Right lobe of liver (tissue), 4 donors: ENCODE measurements at regions not wholly inside any gene's neighbourhood (a gene's known extent, or its start where the extent isn't known, plus 50 kb on each side); places are given as distances from the start of the nearest gene placed in this dataset.

Experiments used
- POLR2A ChIP-seq: fragments of 450-650 bp; IDR thresholded peaks from one replicate; pipeline ENCODE4 v1.6.1; 2017; ENCODE audit warnings: antibody characterized with exemption, mild to moderate bottlenecking
- TF ChIP-seq, protein P1 (sequence below), 4 donors: fragments of 200-600 bp in 3 of 4; fragments of 450-650 bp in 1 of 4; IDR thresholded peaks; one replicate each; pipeline versions ENCODE4 v1.5.1 to v1.8.0; 2016 to 2022; ENCODE audit warnings: antibody characterized with exemption in 4 of 4, mild to moderate bottlenecking in 2 of 4
- donor health status: DM: no; HTN: no; CAD: no.
- donor health status: DM: no; HTN: no; CAD: no.
- donor health status: DM: no; HTN: yes; CAD: no.

DNA sequence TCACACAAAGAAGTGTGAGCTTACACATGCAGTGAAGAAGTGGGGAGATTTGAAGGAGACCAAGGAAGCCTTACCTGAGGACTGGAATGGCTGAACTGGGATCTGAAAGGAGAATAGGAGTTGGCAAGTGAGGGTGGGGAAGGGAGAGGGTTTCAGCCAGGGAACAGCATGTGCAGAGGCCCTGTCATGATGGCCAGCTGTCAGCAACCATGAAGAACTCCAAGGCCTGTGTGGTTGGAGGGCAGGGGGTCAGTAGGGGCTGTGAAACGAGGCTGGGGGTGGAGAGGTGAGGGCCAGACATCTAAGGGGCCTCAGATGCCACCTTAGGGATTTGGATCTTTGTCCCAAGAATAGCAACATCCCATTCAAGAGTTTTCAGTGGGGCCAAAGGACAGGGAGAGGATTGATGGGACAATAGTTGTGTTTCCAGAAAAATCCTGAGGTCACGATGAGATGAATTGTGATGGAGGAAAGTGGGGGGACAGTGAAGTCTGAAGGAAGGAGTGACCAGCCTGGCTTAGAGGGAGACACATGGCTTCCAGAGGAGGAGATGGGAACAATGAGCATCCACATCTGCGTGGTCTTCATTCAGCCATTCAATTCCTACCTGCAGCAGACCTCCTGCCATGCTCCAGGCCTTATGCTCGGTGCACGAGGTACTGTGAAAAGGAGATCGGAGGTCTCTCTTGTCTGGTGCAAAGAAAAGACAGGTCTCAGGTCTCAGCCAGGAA lies 187.6 kb downstream of the MATN1 start:
- no peak for TF ChIP-seq POLR2A
- TF ChIP-seq, protein P1, sequence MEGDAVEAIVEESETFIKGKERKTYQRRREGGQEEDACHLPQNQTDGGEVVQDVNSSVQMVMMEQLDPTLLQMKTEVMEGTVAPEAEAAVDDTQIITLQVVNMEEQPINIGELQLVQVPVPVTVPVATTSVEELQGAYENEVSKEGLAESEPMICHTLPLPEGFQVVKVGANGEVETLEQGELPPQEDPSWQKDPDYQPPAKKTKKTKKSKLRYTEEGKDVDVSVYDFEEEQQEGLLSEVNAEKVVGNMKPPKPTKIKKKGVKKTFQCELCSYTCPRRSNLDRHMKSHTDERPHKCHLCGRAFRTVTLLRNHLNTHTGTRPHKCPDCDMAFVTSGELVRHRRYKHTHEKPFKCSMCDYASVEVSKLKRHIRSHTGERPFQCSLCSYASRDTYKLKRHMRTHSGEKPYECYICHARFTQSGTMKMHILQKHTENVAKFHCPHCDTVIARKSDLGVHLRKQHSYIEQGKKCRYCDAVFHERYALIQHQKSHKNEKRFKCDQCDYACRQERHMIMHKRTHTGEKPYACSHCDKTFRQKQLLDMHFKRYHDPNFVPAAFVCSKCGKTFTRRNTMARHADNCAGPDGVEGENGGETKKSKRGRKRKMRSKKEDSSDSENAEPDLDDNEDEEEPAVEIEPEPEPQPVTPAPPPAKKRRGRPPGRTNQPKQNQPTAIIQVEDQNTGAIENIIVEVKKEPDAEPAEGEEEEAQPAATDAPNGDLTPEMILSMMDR (IDR thresholded peaks at IDR 0.05), result no peak
